DOHH2 (cell line): ENCODE measurements at regions not wholly inside any gene's neighbourhood (a gene's known extent, or its start where the extent isn't known, plus 50 kb on each side); places are given as distances from the start of the nearest gene placed in this dataset.

ENCODE experiments used
- H3F3A ChIP-seq: fragments of 200-600 bp; sonication (generic), shearing (Covaris generic); 2 replicates; pipeline ENCODE4 v1.6.0; 2016; ENCODE audit warnings: antibody characterized with exemption, mild to moderate bottlenecking; ENCODE audit not compliant: control insufficient read depth, insufficient read depth
- H3K27ac ChIP-seq: fragments of 200-600 bp; sonication (generic); 2 replicates; pipeline ENCODE4 v1.5.1; 2014; ENCODE audit warnings: low read depth, mild to moderate bottlenecking, low read length, moderate library complexity
- H3K27me3 ChIP-seq: fragments of 200-600 bp; sonication (generic); 2 replicates; pipeline ENCODE4 v1.6.1; 2014; ENCODE audit warnings: mild to moderate bottlenecking, low read length, mixed read lengths; ENCODE audit not compliant: control insufficient read depth
- H3K36me3 ChIP-seq: fragments of 200-600 bp; sonication (generic); 2 replicates; pipeline ENCODE4 v1.6.1; 2014; ENCODE audit warnings: mild to moderate bottlenecking, low read length, moderate library complexity, mixed read lengths; ENCODE audit not compliant: control insufficient read depth
- H3K4me1 ChIP-seq: fragments of 200-600 bp; sonication (generic); 2 replicates; pipeline ENCODE4 v1.6.1; 2014; ENCODE audit warnings: mild to moderate bottlenecking, low read length, mixed read lengths; ENCODE audit not compliant: control insufficient read depth
- H3K4me2 ChIP-seq: fragments of 200-600 bp; sonication (generic); 2 replicates; pipeline ENCODE4 v1.6.0; 2014; ENCODE audit warnings: mild to moderate bottlenecking, low read length, moderate library complexity
- H3K4me3 ChIP-seq: fragments of 200-600 bp; sonication (generic); 2 replicates; pipeline ENCODE4 v1.5.1; 2014; ENCODE audit warnings: mild to moderate bottlenecking, low read length, mixed read lengths
- H3K79me2 ChIP-seq: fragments of 200-600 bp; sonication (generic); 2 replicates; pipeline ENCODE4 v1.6.1; 2014; ENCODE audit warnings: mild to moderate bottlenecking, low read length, mixed read lengths; ENCODE audit not compliant: control insufficient read depth
- H3K9me2 ChIP-seq: fragments of 200-600 bp; sonication (generic); replicated peaks from 2 replicates; pipeline ENCODE4 v1.6.1; 2014; ENCODE audit warnings: mild to moderate bottlenecking, low read length, mixed read lengths; ENCODE audit not compliant: control insufficient read depth
- H3K9me3 ChIP-seq: fragments of 200-600 bp; sonication (generic); 2 replicates; pipeline ENCODE4 v1.6.1; 2014; ENCODE audit warnings: antibody characterized with exemption, low read length, mixed read lengths; ENCODE audit not compliant: control insufficient read depth, insufficient read depth
- H4K20me1 ChIP-seq: fragments of 200-600 bp; sonication (generic); 2 replicates; pipeline ENCODE4 v1.6.0; 2014; ENCODE audit warnings: low read depth, mild to moderate bottlenecking, antibody characterized with exemption, low read length, moderate library complexity; ENCODE audit not compliant: control insufficient read depth, insufficient read depth
- EZH2phosphoT487 ChIP-seq: fragments of 200-600 bp; sonication (generic); IDR thresholded peaks from 2 replicates; pipeline ENCODE4 v1.6.1; 2017; ENCODE audit warnings: borderline replicate concordance, mild to moderate bottlenecking, antibody characterized with exemption, low read length, moderate library complexity, mixed read lengths
- TF ChIP-seq, protein P1 (sequence below): fragments of 200-600 bp; sonication (generic); IDR thresholded peaks from one replicate; pipeline ENCODE4 v1.5.1; 2014; ENCODE audit warnings: antibody characterized with exemption, mild to moderate bottlenecking, low read depth, low read length; ENCODE audit not compliant: poor library complexity, severe bottlenecking

DNA sequence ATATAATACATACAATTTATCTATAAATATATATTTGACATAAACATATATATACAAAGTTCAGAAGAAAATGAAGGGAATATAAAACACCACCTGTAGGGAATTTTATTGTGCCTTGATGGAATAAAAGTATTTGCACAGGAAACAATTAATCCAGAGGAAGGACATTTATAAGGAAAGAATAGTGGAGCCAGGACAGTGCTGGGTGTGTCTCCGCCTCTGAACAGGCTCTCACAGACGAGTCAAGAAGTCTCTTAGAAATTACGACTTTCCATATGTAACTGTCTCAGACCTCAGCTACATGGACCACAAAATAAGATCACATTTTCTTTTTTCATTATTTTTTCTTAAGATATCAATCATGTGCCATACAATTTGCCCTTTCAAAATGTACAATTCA is 93.9 kb downstream of the TMEM114 start:
- Histone ChIP-seq H3K79me2 (no peaks in the 10 kb centered on the region), H3K27ac (no peak overlapping the region), H3K4me3 (no peak overlapping the region), H3K9me3 (no peaks in the 10 kb centered on the region), H3F3A (no peaks in the 10 kb centered on the region), H4K20me1 (no peaks in the 10 kb centered on the region), H3K4me2 (no peak overlapping the region), H3K9me2 (no peaks in the 10 kb centered on the region), H3K36me3 (no peaks in the 10 kb centered on the region), H3K4me1 (no peaks in the 10 kb centered on the region), H3K27me3 (peaks cover 7% of the 10 kb centered on the region; the same call in 1 of the 2 replicates)
- TF ChIP-seq, protein P1, sequence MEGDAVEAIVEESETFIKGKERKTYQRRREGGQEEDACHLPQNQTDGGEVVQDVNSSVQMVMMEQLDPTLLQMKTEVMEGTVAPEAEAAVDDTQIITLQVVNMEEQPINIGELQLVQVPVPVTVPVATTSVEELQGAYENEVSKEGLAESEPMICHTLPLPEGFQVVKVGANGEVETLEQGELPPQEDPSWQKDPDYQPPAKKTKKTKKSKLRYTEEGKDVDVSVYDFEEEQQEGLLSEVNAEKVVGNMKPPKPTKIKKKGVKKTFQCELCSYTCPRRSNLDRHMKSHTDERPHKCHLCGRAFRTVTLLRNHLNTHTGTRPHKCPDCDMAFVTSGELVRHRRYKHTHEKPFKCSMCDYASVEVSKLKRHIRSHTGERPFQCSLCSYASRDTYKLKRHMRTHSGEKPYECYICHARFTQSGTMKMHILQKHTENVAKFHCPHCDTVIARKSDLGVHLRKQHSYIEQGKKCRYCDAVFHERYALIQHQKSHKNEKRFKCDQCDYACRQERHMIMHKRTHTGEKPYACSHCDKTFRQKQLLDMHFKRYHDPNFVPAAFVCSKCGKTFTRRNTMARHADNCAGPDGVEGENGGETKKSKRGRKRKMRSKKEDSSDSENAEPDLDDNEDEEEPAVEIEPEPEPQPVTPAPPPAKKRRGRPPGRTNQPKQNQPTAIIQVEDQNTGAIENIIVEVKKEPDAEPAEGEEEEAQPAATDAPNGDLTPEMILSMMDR = no peak

DNA sequence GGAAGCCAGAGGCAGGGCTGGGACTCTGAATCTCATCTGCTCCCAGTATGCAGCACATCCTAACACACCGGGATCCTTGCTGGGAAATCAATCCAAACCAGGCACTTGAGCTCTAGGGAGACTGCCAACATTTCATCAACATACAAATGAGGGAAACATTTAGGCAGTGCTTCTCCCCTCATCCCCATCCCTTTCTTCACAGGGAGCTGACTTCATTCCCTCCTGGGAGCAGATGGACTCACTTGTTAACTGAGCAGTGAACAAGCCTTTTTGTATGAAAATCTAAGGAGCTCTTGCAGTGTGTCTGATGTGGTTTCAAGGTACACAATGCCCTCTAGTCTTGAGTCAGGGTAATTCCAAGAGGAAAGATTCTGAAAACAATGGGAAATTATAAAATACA is 96.3 kb downstream of the TMEM114 start:
- no peaks in the 10 kb centered on the region for H3K4me1 ChIP-seq
- H3K4me2 ChIP-seq = no peak overlapping the region
- H3K27ac ChIP-seq = no peak overlapping the region
- H3F3A ChIP-seq = no peaks in the 10 kb centered on the region
- no peaks in the 10 kb centered on the region for H4K20me1 ChIP-seq
- no peaks in the 10 kb centered on the region for H3K79me2 ChIP-seq
- H3K27me3 ChIP-seq = peaks cover 9% of the 10 kb centered on the region; the same call in 1 of the 2 replicates
- H3K9me2 ChIP-seq = no peaks in the 10 kb centered on the region
- TF ChIP-seq EZH2phosphoT487 = no peak
- TF ChIP-seq, protein P1 = no peak
- no peaks in the 10 kb centered on the region for H3K9me3 ChIP-seq
- H3K36me3 ChIP-seq = no peaks in the 10 kb centered on the region
- H3K4me3 ChIP-seq = no peak overlapping the region

DNA sequence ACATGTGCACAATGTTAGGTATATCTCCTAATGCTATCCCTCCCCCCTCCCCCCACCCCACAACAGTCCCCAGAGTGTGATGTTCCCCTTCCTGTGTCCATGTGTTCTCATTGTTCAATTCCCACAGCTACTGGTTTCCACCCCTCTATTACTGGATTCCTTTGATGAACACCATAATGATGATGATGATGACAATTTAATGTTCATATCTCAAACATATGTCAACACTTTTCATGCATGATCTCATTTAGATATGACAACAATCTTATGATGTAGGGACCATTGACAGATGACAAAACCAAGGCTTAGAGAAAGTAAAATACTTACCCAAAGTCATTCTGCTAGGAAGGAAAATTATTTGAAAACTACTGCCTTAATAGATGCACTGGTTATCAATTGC is 97.6 kb downstream of the TMEM114 start:
- Histone ChIP-seq H3K9me2 (no peaks in the 10 kb centered on the region), H3K27ac (no peak overlapping the region), H3K4me1 (no peaks in the 10 kb centered on the region), H4K20me1 (no peaks in the 10 kb centered on the region), H3F3A (no peaks in the 10 kb centered on the region), H3K4me2 (no peak overlapping the region), H3K4me3 (no peak overlapping the region), H3K79me2 (no peaks in the 10 kb centered on the region), H3K36me3 (no peaks in the 10 kb centered on the region), H3K27me3 (peaks cover 9% of the 10 kb centered on the region; the same call in 1 of the 2 replicates), H3K9me3 (no peaks in the 10 kb centered on the region)
- no peak for TF ChIP-seq EZH2phosphoT487
- TF ChIP-seq, protein P1 = no peak

DNA sequence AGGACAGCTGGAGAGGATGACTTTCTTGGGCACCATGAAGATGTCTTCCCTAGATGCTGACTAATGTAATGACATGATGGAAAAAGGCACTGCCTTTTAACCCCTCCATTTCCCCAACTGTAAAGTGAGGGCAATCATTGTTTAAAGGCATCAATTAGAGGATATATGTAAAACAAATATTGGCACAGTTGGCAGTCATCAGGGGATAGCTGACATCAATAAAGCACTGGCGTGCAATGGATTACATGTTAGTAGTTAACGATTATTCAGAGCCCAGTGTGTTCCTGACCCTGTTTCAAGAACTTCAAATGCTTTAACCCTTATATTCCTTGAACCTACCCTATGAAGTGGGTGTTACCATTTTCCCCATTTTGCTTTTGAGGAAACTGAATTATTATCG is 100.7 kb downstream of the TMEM114 start:
- H3F3A ChIP-seq = no peaks in the 10 kb centered on the region
- no peak overlapping the region for H3K27ac ChIP-seq
- peaks cover 9% of the 10 kb centered on the region; the same call in 1 of the 2 replicates for H3K27me3 ChIP-seq
- H3K9me2 ChIP-seq = no peaks in the 10 kb centered on the region
- no peaks in the 10 kb centered on the region for H3K4me1 ChIP-seq
- no peak overlapping the region for H3K4me2 ChIP-seq
- H3K36me3 ChIP-seq = no peaks in the 10 kb centered on the region
- H3K79me2 ChIP-seq = no peaks in the 10 kb centered on the region
- H3K4me3 ChIP-seq = no peak overlapping the region
- TF ChIP-seq EZH2phosphoT487 = no peak
- TF ChIP-seq, protein P1 = no peak
- H4K20me1 ChIP-seq = no peaks in the 10 kb centered on the region
- no peaks in the 10 kb centered on the region for H3K9me3 ChIP-seq
